Transverse colon (tissue), 4 donors: ENCODE measurements at regions not wholly inside any gene's neighbourhood (a gene's known extent, or its start where the extent isn't known, plus 50 kb on each side); places are given as distances from the start of the nearest gene placed in this dataset.

Experiments used
- CTCF ChIP-seq, 5 experiments: fragments of 200-600 bp in 3 of 5; fragments of 450-650 bp in 2 of 5; sonication (generic) in 3 of 5; IDR thresholded peaks; 1 replicate in 2 of 5; 2 replicates in 3 of 5; pipeline ENCODE4 v1.5.1; 2016 to 2017; ENCODE audit warnings: antibody characterized with exemption in 5 of 5, inconsistent platforms in 3 of 5, mild to moderate bottlenecking in 2 of 5, moderate library complexity in 1 of 5
- EP300 ChIP-seq: sonication (generic); formaldehyde crosslinking; IDR thresholded peaks from one replicate; pipeline ENCODE4 v1.6.1; 2017; ENCODE audit warnings: antibody characterized with exemption, low read depth
- POLR2A ChIP-seq: fragments of 450-650 bp; IDR thresholded peaks from one replicate; pipeline ENCODE4 v1.6.1; 2016; ENCODE audit warnings: antibody characterized with exemption, mild to moderate bottlenecking, moderate library complexity
- POLR2AphosphoS5 ChIP-seq, 3 donors: sonication (generic); formaldehyde crosslinking; IDR thresholded peaks; one replicate each; pipeline ENCODE4 v1.6.1; 2016; ENCODE audit warnings: antibody characterized with exemption in 3 of 3

GRCh38 chr10:108454224-108454623 is 1289.7 kb upstream of the SORCS1 start:
- TF ChIP-seq CTCF (IDR thresholded peaks at IDR 0.05) (no peak), POLR2A (no peak), POLR2AphosphoS5 (IDR thresholded peaks at IDR 0.05) (no peak), EP300 (no peak)
